Stomach (tissue), 4 donors: ENCODE measurements at regions not wholly inside any gene's neighbourhood (a gene's known extent, or its start where the extent isn't known, plus 50 kb on each side); places are given as distances from the start of the nearest gene placed in this dataset.

Experiments used
- POLR2A ChIP-seq, 4 donors: fragments of 450-650 bp; IDR thresholded peaks; one replicate each; pipeline ENCODE4 v1.6.1; 2016; ENCODE audit warnings: antibody characterized with exemption in 4 of 4, control low read depth in 2 of 4, mild to moderate bottlenecking in 1 of 4, moderate library complexity in 1 of 4
- TF ChIP-seq, protein P1 (sequence below), 7 experiments: fragments of 450-650 bp in 4 of 7; fragments of 200-600 bp in 3 of 7; sonication (generic) in 3 of 7; IDR thresholded peaks; one replicate each; pipeline ENCODE4 v1.5.1; 2016 to 2019; ENCODE audit warnings: antibody characterized with exemption in 7 of 7, control low read depth in 2 of 7, mild to moderate bottlenecking in 1 of 7

DNA sequence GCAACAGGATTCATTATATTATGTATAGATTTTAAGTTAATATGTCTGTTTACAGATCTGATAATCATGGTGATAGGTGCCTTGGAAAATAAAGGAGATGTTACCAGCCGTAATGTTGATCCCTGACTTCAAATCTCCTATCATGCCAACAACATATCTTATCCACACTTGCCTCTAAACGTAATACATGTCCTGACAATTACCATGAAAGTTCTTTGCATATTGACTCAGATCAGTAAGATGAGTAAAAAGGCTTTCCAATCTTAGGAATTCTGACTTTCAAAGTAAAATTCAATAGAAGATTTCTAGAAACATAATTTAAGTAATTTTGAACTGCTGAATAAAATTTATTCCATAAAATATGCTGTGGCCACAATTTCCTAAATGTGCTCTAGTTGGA, 513.3 kb downstream of the ANKRD50 start:
- TF ChIP-seq, protein P1, sequence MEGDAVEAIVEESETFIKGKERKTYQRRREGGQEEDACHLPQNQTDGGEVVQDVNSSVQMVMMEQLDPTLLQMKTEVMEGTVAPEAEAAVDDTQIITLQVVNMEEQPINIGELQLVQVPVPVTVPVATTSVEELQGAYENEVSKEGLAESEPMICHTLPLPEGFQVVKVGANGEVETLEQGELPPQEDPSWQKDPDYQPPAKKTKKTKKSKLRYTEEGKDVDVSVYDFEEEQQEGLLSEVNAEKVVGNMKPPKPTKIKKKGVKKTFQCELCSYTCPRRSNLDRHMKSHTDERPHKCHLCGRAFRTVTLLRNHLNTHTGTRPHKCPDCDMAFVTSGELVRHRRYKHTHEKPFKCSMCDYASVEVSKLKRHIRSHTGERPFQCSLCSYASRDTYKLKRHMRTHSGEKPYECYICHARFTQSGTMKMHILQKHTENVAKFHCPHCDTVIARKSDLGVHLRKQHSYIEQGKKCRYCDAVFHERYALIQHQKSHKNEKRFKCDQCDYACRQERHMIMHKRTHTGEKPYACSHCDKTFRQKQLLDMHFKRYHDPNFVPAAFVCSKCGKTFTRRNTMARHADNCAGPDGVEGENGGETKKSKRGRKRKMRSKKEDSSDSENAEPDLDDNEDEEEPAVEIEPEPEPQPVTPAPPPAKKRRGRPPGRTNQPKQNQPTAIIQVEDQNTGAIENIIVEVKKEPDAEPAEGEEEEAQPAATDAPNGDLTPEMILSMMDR (IDR thresholded peaks at IDR 0.05), result no peak
- TF ChIP-seq POLR2A (IDR thresholded peaks at IDR 0.05), result no peak
